GM12864 (cell line): ENCODE measurements at regions not wholly inside any gene's neighbourhood (a gene's known extent, or its start where the extent isn't known, plus 50 kb on each side); places are given as distances from the start of the nearest gene placed in this dataset.

ENCODE experiments used
- DNase-seq: peaks from one replicate; pipeline ENCODE4 v3.0.0-alpha.2; 2011; ENCODE audit warnings: low read depth
- H3K4me3 ChIP-seq: 2 replicates; pipeline ENCODE4 v1.5.1; 2011; ENCODE audit warnings: mild to moderate bottlenecking, low read depth, low read length, control low read depth
- TF ChIP-seq, protein P1 (sequence below): IDR thresholded peaks from 2 replicates; pipeline ENCODE4 v1.5.1; 2011; ENCODE audit warnings: low read depth, mild to moderate bottlenecking, moderate library complexity, low read length, control low read depth, inconsistent platforms; ENCODE audit errors: missing control alignments

DNA sequence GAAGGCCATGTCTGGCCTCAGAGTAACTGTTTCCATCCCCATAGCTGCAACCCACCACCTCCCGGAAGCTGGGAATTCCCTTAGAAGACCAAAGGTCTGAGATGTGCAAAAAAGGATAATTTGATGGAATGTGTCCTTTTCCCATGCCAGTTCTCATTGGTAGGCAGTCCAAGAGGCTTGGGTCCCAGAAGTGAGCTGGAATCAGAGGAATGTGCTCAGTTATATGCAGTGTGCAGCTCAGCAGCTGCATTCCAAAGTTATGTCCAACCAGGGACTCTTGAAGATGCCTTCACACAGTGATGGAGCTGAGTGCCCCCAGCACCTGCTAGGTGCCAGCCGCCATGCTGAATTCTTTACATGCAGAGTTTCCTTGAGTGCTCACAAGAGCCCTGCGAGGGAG is 583.9 kb upstream of the TBX3 start:
- DNase-seq, result no peak
- TF ChIP-seq, protein P1, sequence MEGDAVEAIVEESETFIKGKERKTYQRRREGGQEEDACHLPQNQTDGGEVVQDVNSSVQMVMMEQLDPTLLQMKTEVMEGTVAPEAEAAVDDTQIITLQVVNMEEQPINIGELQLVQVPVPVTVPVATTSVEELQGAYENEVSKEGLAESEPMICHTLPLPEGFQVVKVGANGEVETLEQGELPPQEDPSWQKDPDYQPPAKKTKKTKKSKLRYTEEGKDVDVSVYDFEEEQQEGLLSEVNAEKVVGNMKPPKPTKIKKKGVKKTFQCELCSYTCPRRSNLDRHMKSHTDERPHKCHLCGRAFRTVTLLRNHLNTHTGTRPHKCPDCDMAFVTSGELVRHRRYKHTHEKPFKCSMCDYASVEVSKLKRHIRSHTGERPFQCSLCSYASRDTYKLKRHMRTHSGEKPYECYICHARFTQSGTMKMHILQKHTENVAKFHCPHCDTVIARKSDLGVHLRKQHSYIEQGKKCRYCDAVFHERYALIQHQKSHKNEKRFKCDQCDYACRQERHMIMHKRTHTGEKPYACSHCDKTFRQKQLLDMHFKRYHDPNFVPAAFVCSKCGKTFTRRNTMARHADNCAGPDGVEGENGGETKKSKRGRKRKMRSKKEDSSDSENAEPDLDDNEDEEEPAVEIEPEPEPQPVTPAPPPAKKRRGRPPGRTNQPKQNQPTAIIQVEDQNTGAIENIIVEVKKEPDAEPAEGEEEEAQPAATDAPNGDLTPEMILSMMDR, result no peak
- no peak overlapping the region for H3K4me3 ChIP-seq

DNA sequence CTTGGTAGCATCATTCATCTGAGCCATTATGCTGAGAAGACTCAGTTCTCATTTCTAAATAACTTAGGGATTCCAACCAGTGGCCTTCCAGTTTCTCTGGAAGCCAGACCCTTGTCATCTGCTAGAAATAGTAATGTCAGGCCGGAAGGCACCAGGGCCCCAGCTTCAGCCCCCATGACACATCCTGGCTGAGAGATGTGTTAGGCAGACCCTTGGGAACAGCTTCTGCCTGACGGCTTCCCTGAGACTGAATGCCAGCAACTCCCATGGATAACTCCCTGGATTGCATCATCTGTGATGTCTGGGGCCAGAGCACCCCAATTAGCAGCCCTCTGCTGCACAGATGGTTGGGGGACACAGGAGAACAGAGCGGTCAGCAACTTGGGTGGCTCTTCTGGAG is 583.5 kb upstream of the TBX3 start:
- DNase-seq, result no peak
- TF ChIP-seq, protein P1, result no peak
- no peak overlapping the region for H3K4me3 ChIP-seq

DNA sequence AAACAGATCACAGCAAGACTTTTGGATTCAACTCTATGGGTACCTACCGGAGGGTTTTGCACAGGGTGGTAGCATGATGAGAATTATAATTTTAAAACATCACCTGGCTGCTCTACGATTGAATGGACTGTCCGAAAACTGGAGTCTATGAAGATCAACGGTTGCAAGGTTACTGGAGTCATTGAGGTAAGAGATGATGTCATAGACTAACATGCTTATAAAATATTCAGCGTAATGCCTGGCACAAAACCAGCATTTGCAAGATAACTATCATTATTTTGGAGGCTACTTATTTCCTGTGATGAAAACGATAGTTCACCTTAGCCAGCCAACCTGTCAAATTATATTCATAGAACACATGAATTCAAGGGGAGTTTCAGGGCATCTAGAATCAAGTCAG is 580.6 kb upstream of the TBX3 start:
- TF ChIP-seq, protein P1, result no peak
- no peak for DNase-seq

DNA sequence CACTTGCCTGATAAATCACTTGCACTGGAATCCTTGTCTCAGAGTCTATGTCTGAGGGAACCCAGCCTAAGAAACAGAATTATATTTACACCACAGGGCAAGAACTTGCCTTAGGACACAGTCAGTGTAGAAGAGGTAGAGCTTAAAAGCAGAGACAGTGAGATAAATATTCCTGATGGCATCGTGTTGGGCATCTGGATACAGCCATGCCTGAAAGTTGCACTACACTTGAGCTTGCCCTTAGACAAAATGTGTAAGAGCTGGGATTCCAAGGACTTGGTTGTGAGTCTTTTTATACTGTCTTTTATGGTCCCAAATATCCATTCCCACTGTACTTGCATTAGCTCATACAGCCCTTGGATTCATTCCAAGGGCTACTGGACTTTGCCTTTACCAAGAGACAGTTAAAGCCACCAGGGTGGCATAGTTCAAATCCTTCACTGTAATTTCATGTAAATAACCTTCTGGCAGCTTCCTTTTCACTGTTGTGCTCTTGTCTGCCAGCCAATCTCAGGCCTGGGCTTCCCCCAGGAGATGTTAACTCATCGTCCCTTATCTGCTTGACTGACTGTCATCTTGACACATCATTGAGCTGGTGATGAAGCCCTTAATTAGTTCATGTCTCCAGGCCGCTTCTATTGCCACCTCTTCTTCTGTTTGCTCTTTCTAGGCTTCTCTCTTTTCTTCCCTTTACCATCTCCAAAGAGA is 577.9 kb upstream of the TBX3 start:
- no peak for DNase-seq
- TF ChIP-seq, protein P1, result no peak
- no peak overlapping the region for H3K4me3 ChIP-seq

More for the DNA sequence above, 580.6 kb upstream of the TBX3 start:
- H3K4me3 ChIP-seq, result no peak overlapping the region

DNA sequence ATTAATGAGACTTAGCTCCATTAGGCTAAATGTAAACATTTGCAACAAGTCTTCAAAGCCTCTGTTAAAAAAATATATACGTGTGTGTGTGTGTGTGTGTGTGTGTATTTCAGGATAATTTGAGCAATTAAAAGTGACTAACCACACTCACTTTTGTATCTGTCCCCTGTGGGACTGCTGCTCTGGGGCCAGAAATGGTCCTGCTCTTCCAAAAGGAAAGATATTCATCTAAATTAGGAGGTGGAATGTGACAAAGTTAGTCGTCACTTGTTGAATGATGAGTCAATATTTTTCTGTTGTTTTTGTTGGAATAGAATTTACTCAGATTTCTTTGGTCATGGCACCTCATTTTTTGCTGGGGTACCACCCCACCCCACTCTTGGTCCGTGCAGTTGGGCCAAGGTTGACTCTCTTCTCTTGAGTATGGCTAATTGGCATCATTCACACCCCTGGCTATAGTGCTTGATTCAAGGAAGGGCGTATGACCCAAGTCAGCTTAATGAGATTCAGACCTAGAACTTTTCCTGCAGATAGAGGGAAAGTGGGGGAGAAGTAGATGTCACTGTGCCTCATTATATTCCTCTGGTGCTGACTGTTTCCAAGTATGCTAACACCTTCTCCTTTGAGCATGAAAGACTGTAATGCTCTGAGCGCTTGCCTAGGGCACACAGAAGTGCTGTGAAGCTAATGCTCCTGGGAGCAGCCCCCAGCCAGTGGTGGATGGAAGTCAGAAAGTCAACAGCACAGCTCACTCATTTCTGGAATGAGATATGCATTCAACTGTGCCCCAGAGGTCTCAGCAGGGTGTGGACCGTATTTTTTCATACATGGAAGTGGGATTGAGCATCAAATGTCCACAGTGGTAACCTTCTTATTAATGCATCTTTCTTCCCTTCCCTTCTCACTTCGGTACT is 577.0 kb upstream of the TBX3 start:
- TF ChIP-seq, protein P1, result no peak
- H3K4me3 ChIP-seq, result no peak overlapping the region
- no peak for DNase-seq

DNA sequence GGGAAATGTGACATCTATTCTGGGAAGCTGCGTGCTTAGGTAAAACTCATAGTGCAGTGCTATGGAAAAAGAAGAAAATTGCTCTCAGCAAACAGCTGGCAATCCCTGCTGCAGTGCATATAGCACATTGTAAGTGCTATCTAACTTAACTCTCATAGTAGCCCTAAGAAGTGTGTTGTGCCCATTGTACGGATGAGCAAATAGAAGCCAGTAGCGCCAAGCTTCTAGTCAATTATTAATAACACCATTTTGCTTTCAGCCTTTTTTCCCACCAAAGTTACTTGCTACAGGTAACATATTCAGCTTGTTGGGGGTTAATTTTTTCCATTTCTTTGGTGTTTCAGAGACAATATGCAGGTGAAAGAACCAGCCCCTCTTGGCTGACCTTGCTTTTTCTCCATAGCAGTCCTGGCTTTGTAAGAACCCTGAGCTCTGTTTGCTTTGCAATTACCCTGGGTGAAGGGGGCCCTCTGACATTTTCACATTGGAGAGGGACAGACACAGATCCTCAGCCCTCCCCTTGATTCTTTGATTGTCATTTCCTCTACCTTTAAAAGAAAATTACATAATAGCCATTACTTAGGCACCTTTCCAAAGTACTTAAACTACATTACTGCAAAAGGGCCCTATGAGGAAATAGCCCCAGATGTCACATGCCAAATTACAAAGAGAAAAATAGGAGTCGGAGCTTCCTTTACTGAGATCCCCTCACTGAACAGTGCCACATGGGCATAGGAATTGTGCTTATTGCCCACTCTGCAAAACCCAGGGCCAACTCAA is 576.2 kb upstream of the TBX3 start:
- TF ChIP-seq, protein P1, result no peak
- H3K4me3 ChIP-seq, result no peak overlapping the region
- DNase-seq, result no peak
